Right forelimb (tissue), 1 donor: ENCODE measurements at regions not wholly inside any gene's neighbourhood (a gene's known extent, or its start where the extent isn't known, plus 50 kb on each side); places are given as distances from the start of the nearest gene placed in this dataset.

ENCODE experiments used
- DNase-seq: peaks from one replicate; pipeline ENCODE4 v3.0.0-alpha.2; 2018

GRCh38 chr11:41868606-41869005 lies 409.2 kb upstream of the LRRC4C start:
- no peak for DNase-seq

GRCh38 chr11:41872426-41872825 lies 413.0 kb upstream of the LRRC4C start:
- DNase-seq, result no peak

- no peak for DNase-seq
Measured at GRCh38 chr11:41872870-41873269, 413.4 kb upstream of the LRRC4C start.

- DNase-seq, result no peak
Measured at GRCh38 chr11:41878095-41878494, 418.6 kb upstream of the LRRC4C start.

GRCh38 chr11:41879214-41879613 lies 419.8 kb upstream of the LRRC4C start:
- DNase-seq, result no peak

- DNase-seq, result no peak
Measured at GRCh38 chr11:41895081-41895480, 435.6 kb upstream of the LRRC4C start.

- DNase-seq, result no peak
Measured at GRCh38 chr11:41897991-41898390, 438.5 kb upstream of the LRRC4C start.

GRCh38 chr11:41917900-41918299 lies 458.4 kb upstream of the LRRC4C start:
- no peak for DNase-seq

- no peak for DNase-seq
Measured at GRCh38 chr11:41920374-41920773, 460.9 kb upstream of the LRRC4C start.

GRCh38 chr11:41921746-41922390 lies 462.4 kb upstream of the LRRC4C start:
- DNase-seq, result no peak

GRCh38 chr11:41926339-41926738 lies 466.9 kb upstream of the LRRC4C start:
- DNase-seq, result no peak

GRCh38 chr11:41935241-41935640 lies 475.8 kb upstream of the LRRC4C start:
- no peak for DNase-seq

GRCh38 chr11:41935795-41936194 lies 476.3 kb upstream of the LRRC4C start:
- no peak for DNase-seq

- no peak for DNase-seq
Measured at GRCh38 chr11:41943656-41944055, 484.2 kb upstream of the LRRC4C start.

- DNase-seq, result no peak
Measured at GRCh38 chr11:41947392-41947791, 487.9 kb upstream of the LRRC4C start.

- DNase-seq, result no peak
Measured at GRCh38 chr11:41950470-41951143, 491.2 kb upstream of the LRRC4C start.

GRCh38 chr11:41954034-41954433 lies 494.6 kb upstream of the LRRC4C start:
- no peak for DNase-seq

GRCh38 chr11:41955066-41955465 lies 495.6 kb upstream of the LRRC4C start:
- DNase-seq, result no peak

GRCh38 chr11:41955635-41956400 lies 496.4 kb upstream of the LRRC4C start:
- DNase-seq, result no peak

- DNase-seq, result no peak
Measured at GRCh38 chr11:41963406-41963805, 504.0 kb upstream of the LRRC4C start.

- DNase-seq, result no peak
Measured at GRCh38 chr11:41970681-41971080, 511.2 kb upstream of the LRRC4C start.

GRCh38 chr11:41971592-41971991 lies 512.1 kb upstream of the LRRC4C start:
- DNase-seq, result no peak

GRCh38 chr11:41978945-41979344 lies 519.5 kb upstream of the LRRC4C start:
- no peak for DNase-seq

GRCh38 chr11:41980741-41981140 lies 521.3 kb upstream of the LRRC4C start:
- DNase-seq, result no peak
